K562 (cell line): ENCODE measurements at regions not wholly inside any gene's neighbourhood (a gene's known extent, or its start where the extent isn't known, plus 50 kb on each side); places are given as distances from the start of the nearest gene placed in this dataset.

Experiments
- ATAC-seq: fragments of 200-7000 bp; cut with Tn5 transposase; 3 replicates; pipeline ENCODE4 v1.9.1; 2020; ENCODE audit warnings: moderate library complexity
- BruUV-seq: library from RNA; stranded (reverse); fragments of 400-500 nt; replicated peaks from 2 replicates; lab custom pipeline; 2021; lab: Mats Ljungman, UMichigan
- CTCF ChIA-PET: fragments of 300-600 bp; formaldehyde crosslinking; extraction: SDS; loops from one replicate; lab custom pipeline; 2021; ENCODE audit warnings: low intra/inter-chr PET ratio; lab: Yijun Ruan, JAX
- POLR2A ChIA-PET: fragments of 300-600, 350-650 bp; sonication (Branson Sonifier 250); formaldehyde crosslinking; extraction: SDS; loops from one replicate; lab custom pipeline; 2021; ENCODE audit warnings: antibody characterized with exemption, inconsistent platforms; lab: Yijun Ruan, JAX
- DNase-seq, 4 experiments: peaks; one replicate each; pipeline versions ENCODE4 v3.0.0 to v3.0.0-alpha.2; 2011 to 2018; ENCODE audit warnings: low spot score in 3 of 4, mixed read lengths in 3 of 4; ENCODE audit errors: extremely low read depth in 1 of 4
- FAIRE-seq: peaks from 2 replicates; lab custom pipeline; 2011; peaks lifted over from hg19 to GRCh38; lab: Jason Lieb, UNC
- H2AFZ ChIP-seq: 2 replicates; pipeline ENCODE4 v1.6.0; 2011; ENCODE audit warnings: low read depth, low read length, control low read depth, inconsistent platforms
- H3K27ac ChIP-seq: fragments of 200-600 bp; 3 replicates; pipeline ENCODE4 v1.8.0; 2011; ENCODE audit warnings: low read depth, mild to moderate bottlenecking, control low read depth, inconsistent platforms, low read length, moderate library complexity, mixed read lengths; ENCODE audit errors: extremely low read depth
- H3K27me3 ChIP-seq, 2 experiments: fragments of 300-600 bp in 1 of 2; 2 replicates in 1 of 2; 3 replicates in 1 of 2; pipeline versions ENCODE4 v1.6.0 to v1.8.0; 2011; ENCODE audit warnings: inconsistent platforms in 2 of 2, low read length in 2 of 2, mild to moderate bottlenecking in 1 of 2, mixed read lengths in 1 of 2, moderate library complexity in 1 of 2; ENCODE audit not compliant: control insufficient read depth in 2 of 2, insufficient read depth in 2 of 2
- H3K36me3 ChIP-seq: fragments of 300-600 bp; 3 replicates; pipeline ENCODE4 v1.8.0; 2011; ENCODE audit warnings: mild to moderate bottlenecking, low read length, inconsistent platforms; ENCODE audit not compliant: control insufficient read depth, insufficient read depth
- H3K4me1 ChIP-seq, 2 experiments: fragments of 200-600 bp in 1 of 2; replicated peaks in 1 of 2; 2 replicates in 1 of 2; 3 replicates in 1 of 2; pipeline versions ENCODE4 v1.5.1 to v1.8.0; 2011; ENCODE audit warnings: inconsistent platforms in 2 of 2, low read length in 2 of 2, mild to moderate bottlenecking in 1 of 2, mixed read lengths in 1 of 2, moderate library complexity in 1 of 2; ENCODE audit not compliant: control insufficient read depth in 2 of 2, insufficient read depth in 2 of 2
- H3K4me2 ChIP-seq: 2 replicates; pipeline ENCODE4 v1.6.1; 2011; ENCODE audit warnings: low read length, control low read depth, inconsistent platforms, mixed read lengths; ENCODE audit not compliant: insufficient read depth
- H3K4me3 ChIP-seq: fragments of 200-600 bp; sonication (generic), shearing (Covaris generic); 2 replicates; pipeline ENCODE4 v1.5.1; 2016; ENCODE audit warnings: control low read depth, inconsistent platforms
- H3K79me2 ChIP-seq: fragments of 200-600 bp; 3 replicates; pipeline ENCODE4 v1.8.0; 2011; ENCODE audit warnings: low read length, inconsistent platforms; ENCODE audit not compliant: control insufficient read depth, insufficient read depth
- H3K9ac ChIP-seq, 2 experiments: 2 replicates each; pipeline versions ENCODE4 v1.6.0 to v1.6.1; 2011; ENCODE audit warnings: low read depth in 2 of 2, low read length in 2 of 2, control low read depth in 1 of 2, inconsistent platforms in 1 of 2, mild to moderate bottlenecking in 1 of 2, mixed read lengths in 1 of 2; ENCODE audit not compliant: insufficient read depth in 1 of 2
- H3K9me1 ChIP-seq: one replicate; pipeline ENCODE4 v1.6.0; 2011; ENCODE audit warnings: inconsistent platforms, mild to moderate bottlenecking, low read length, moderate library complexity; ENCODE audit not compliant: control insufficient read depth, insufficient read depth
- H3K9me3 ChIP-seq: replicated peaks from 2 replicates; pipeline ENCODE4 v1.5.1; 2011; ENCODE audit warnings: low read depth, low read length, inconsistent platforms; ENCODE audit not compliant: control insufficient read depth, insufficient read depth
- H4K20me1 ChIP-seq: replicated peaks from 2 replicates; pipeline ENCODE4 v1.6.1; 2011; ENCODE audit warnings: low read length, inconsistent platforms, mixed read lengths; ENCODE audit not compliant: control insufficient read depth, insufficient read depth
- ELF4 ChIP-seq: fragments of 450-650 bp; formaldehyde crosslinking; IDR thresholded peaks from 2 replicates; pipeline ENCODE4 v1.4.0; 2022; ENCODE audit warnings: missing genetic modification characterization
- MCM2 ChIP-seq: fragments of 450-650 bp; IDR thresholded peaks from 2 replicates; pipeline ENCODE4 v1.6.1; 2017; ENCODE audit warnings: low read depth, mild to moderate bottlenecking
- ZNF780A ChIP-seq: fragments of 250-450 bp; sonication (Bioruptor Pico); IDR thresholded peaks from 2 replicates; pipeline ENCODE4 v1.5.0; 2021; ENCODE audit warnings: mild to moderate bottlenecking
- WGBS: fragments of 100-300 bp; shearing (Covaris generic); methylation state at CpG from one replicate; pipeline ENCODE4 v1.1.6; 2016; ENCODE audit warnings: low coverage, mixed read lengths; ENCODE audit not compliant: insufficient coverage; ENCODE audit errors: missing lambda C conversion rate; 5-methylcytosine and 5-hydroxymethylcytosine counted together
- in situ Hi-C: fragments of 300-500 bp; cut with MboI; formaldehyde crosslinking; loops from 4 replicates; pipeline ENCODE4 v1.15.0; 2018; ENCODE audit warnings: inconsistent platforms, mixed read lengths
- intact Hi-C: fragments of 100-400 bp; cut with micrococcal nuclease; formaldehyde crosslinking; loops from 2 replicates; pipeline ENCODE4 v1.14.2; 2022
- TF ChIP-seq, protein P1 (sequence below): fragments of 200-400 bp; formaldehyde crosslinking; IDR thresholded peaks from 2 replicates; pipeline ENCODE4 v1.6.1; 2017; ENCODE audit warnings: mild to moderate bottlenecking, low read depth, low read length, moderate library complexity
- TF ChIP-seq, protein P2 (sequence below): fragments of 450-650 bp; IDR thresholded peaks from 2 replicates; pipeline ENCODE4 v1.6.1; 2016; ENCODE audit warnings: borderline replicate concordance
- TF ChIP-seq, protein P3 (sequence below): fragments of 250-450 bp; sonication (Bioruptor Pico); IDR thresholded peaks from 2 replicates; pipeline ENCODE4 v1.9.0; 2021; ENCODE audit warnings: mild to moderate bottlenecking
- TF ChIP-seq, protein P4 (sequence below): fragments of 450-650 bp; conservative IDR thresholded peaks from 2 replicates; pipeline ENCODE4 v1.6.1; 2016; ENCODE audit warnings: missing genetic modification characterization, low read depth, mild to moderate bottlenecking, missing compliant biosample characterization, moderate library complexity

DNA sequence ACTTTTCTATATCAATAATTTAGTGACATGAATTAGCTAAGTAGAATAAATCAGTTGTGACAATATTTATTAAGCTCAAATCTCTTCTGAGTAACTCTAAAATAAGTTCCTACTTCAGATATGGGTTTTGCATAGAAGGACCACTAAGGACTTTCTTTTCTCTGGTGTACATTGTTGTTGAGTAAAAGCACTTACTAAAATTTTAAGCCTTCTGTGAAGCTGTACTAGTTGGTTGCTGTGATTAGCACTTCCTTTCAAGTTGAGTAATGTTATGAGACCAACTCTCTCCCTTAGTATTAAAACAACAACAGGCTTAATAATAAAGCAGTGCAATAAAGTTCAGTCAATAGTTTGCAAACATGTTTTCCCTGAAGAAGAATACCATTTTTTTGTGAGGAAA lies 667.4 kb upstream of the NDST4 start (continued):
- TF ChIP-seq, protein P1, sequence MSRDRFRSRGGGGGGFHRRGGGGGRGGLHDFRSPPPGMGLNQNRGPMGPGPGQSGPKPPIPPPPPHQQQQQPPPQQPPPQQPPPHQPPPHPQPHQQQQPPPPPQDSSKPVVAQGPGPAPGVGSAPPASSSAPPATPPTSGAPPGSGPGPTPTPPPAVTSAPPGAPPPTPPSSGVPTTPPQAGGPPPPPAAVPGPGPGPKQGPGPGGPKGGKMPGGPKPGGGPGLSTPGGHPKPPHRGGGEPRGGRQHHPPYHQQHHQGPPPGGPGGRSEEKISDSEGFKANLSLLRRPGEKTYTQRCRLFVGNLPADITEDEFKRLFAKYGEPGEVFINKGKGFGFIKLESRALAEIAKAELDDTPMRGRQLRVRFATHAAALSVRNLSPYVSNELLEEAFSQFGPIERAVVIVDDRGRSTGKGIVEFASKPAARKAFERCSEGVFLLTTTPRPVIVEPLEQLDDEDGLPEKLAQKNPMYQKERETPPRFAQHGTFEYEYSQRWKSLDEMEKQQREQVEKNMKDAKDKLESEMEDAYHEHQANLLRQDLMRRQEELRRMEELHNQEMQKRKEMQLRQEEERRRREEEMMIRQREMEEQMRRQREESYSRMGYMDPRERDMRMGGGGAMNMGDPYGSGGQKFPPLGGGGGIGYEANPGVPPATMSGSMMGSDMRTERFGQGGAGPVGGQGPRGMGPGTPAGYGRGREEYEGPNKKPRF, result no peak
- TF ChIP-seq ELF4, result no peak
- TF ChIP-seq MCM2, result no peak
- TF ChIP-seq, protein P2, sequence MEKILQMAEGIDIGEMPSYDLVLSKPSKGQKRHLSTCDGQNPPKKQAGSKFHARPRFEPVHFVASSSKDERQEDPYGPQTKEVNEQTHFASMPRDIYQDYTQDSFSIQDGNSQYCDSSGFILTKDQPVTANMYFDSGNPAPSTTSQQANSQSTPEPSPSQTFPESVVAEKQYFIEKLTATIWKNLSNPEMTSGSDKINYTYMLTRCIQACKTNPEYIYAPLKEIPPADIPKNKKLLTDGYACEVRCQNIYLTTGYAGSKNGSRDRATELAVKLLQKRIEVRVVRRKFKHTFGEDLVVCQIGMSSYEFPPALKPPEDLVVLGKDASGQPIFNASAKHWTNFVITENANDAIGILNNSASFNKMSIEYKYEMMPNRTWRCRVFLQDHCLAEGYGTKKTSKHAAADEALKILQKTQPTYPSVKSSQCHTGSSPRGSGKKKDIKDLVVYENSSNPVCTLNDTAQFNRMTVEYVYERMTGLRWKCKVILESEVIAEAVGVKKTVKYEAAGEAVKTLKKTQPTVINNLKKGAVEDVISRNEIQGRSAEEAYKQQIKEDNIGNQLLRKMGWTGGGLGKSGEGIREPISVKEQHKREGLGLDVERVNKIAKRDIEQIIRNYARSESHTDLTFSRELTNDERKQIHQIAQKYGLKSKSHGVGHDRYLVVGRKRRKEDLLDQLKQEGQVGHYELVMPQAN, result no peak
- TF ChIP-seq, protein P3, sequence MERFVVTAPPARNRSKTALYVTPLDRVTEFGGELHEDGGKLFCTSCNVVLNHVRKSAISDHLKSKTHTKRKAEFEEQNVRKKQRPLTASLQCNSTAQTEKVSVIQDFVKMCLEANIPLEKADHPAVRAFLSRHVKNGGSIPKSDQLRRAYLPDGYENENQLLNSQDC, result no peak
- TF ChIP-seq ZNF780A (CRISPR knock-in tag), result no peak

DNA sequence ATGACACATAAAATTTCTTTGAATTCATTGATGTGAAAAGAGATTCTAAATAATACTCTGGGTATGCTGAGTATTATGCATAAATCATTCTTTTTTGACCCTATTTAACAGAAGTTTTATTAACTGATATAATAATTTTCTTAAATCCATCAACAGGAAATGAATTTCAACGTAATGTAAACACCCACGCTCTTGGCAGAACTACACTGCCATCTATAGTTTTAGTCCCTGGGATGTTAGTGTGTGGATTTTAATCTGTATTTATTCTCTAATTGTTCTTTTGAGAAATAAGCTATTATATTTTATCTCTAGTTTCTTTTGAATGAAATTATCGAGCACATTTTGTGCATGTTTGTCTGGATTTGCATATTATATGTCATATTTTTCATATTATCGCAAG lies 666.8 kb upstream of the NDST4 start:
- Histone ChIP-seq H3K27me3 (no peaks in the 10 kb centered on the region), H3K27ac (no peak overlapping the region), H3K36me3 (no peaks in the 10 kb centered on the region), H3K4me1 (no peaks in the 10 kb centered on the region), H3K9me3 (no peaks in the 10 kb centered on the region; the same call in 1 of the 2 replicates), H3K9me1 (no peaks in the 10 kb centered on the region), H3K4me3 (no peak overlapping the region), H3K4me2 (no peak overlapping the region), H3K79me2 (no peaks in the 10 kb centered on the region), H2AFZ (no peak overlapping the region), H4K20me1 (no peaks in the 10 kb centered on the region), H3K9ac (no peak overlapping the region)
- CTCF ChIA-PET, result no interaction called here
- intact Hi-C loops (no loop called here), in situ Hi-C loops (no loop called here)
- POLR2A ChIA-PET, result no interaction called here
- 4% methylated on average over 4 of the region's 4 CpGs for WGBS
- FAIRE-seq, result no peak
- no peak for ATAC-seq
- TF ChIP-seq, protein P4, sequence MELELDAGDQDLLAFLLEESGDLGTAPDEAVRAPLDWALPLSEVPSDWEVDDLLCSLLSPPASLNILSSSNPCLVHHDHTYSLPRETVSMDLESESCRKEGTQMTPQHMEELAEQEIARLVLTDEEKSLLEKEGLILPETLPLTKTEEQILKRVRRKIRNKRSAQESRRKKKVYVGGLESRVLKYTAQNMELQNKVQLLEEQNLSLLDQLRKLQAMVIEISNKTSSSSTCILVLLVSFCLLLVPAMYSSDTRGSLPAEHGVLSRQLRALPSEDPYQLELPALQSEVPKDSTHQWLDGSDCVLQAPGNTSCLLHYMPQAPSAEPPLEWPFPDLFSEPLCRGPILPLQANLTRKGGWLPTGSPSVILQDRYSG (tag), result no peak
- BruUV-seq, result no TSS peak
- DNase-seq, result no peak
